ENCODE measurements at regions not wholly inside any gene's neighbourhood (a gene's known extent, or its start where the extent isn't known, plus 50 kb on each side); places are given as distances from the start of the nearest gene placed in this dataset.

- TF ChIP-seq POLR2AphosphoS5 (IDR thresholded peaks at IDR 0.05; ENCODE audit: low read depth, low read length), result no peak
- TF ChIP-seq TAF1 (IDR thresholded peaks at IDR 0.05; ENCODE audit: borderline replicate concordance, insufficient read depth, low read length), result no peak
- TF ChIP-seq REST (IDR thresholded peaks at IDR 0.05; ENCODE audit: insufficient read depth in 1 of 2, low read depth in 2 of 2, low read length in 2 of 2), result no peak
- no peak for TF ChIP-seq SIN3A (IDR thresholded peaks at IDR 0.05; ENCODE audit: borderline replicate concordance, insufficient read depth, low read length)
These were observed 499.5 kb upstream of the CHAC2 start for GRCh38 chr2:53268086-53268485.

Measured in PFSK-1 (cell line).